Spleen (tissue), 7 donors: ENCODE measurements at regions not wholly inside any gene's neighbourhood (a gene's known extent, or its start where the extent isn't known, plus 50 kb on each side); places are given as distances from the start of the nearest gene placed in this dataset.

Experiments used
- CTCF ChIP-seq, 11 experiments: fragments of 200-600 bp in 7 of 11; fragments of 450-650 bp in 4 of 11; sonication (generic) in 4 of 11; IDR thresholded peaks in 8 of 11; conservative IDR thresholded peaks in 3 of 11; 1 replicate in 7 of 11; 2 replicates in 4 of 11; pipeline versions ENCODE4 v1.4.0 to v1.8.0; 2016 to 2021; ENCODE audit warnings: antibody characterized with exemption in 11 of 11, inconsistent platforms in 4 of 11, mild to moderate bottlenecking in 1 of 11
- POLR2A ChIP-seq, 3 donors: fragments of 450-650 bp; IDR thresholded peaks; one replicate each; pipeline ENCODE4 v1.5.1; 2017; ENCODE audit warnings: antibody characterized with exemption in 3 of 3, mild to moderate bottlenecking in 1 of 3
- donor health status: DM: no; HTN: no; CAD: no; lungs with moderate emphysema.
- donor health status: DM: no; HTN: no; CAD: no.
- donor health status: DM: no; HTN: no; CAD: no.

DNA sequence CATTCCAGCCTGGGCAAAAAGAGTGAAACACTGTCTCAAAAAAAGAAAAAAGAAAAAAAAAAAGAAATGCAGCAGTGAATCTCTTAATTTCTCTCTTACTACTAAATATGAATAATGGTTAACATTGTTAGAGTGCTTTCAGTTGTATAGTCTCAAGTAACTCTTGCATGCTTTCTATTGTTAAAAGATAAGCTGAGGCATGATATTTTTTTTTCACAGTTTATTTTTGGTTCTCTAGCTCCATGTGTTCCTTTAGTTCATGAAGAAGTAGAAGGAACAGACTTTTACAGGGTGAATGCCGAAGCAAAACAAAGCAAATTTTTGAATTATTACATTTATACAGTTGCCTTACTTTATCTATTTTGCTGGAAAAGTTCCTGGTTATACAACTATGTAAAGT lies 1180.9 kb downstream of the OTOL1 start:
- TF ChIP-seq CTCF (IDR thresholded peaks at IDR 0.05 in 8 of 11, conservative IDR thresholded peaks at IDR 0.05 in 3 of 11) (no peak), POLR2A (IDR thresholded peaks at IDR 0.05) (no peak)
